PC-3 (cell line): ENCODE measurements at regions not wholly inside any gene's neighbourhood (a gene's known extent, or its start where the extent isn't known, plus 50 kb on each side); places are given as distances from the start of the nearest gene placed in this dataset.
A peak's percentile ranks its signal among the peaks of the same experiment; 100 is the strongest.

ENCODE experiments used
- ATAC-seq: fragments of 200-7000 bp; cut with Tn5 transposase; 2 replicates; pipeline ENCODE4 v1.9.1; 2020; ENCODE audit warnings: mild to moderate bottlenecking, moderate library complexity
- BruUV-seq: library from RNA; stranded (reverse); fragments of 400-500 nt; replicated peaks from 2 replicates; lab custom pipeline; 2021; lab: Mats Ljungman, UMichigan
- CTCF ChIA-PET: fragments of 300-600 bp; sonication (Branson Sonifier 250); formaldehyde crosslinking; loops from one replicate; lab custom pipeline; 2022; ENCODE audit warnings: antibody characterized with exemption; lab: Charles Lee
- POLR2A ChIA-PET: fragments of 300-600 bp; sonication (Branson Sonifier 250); formaldehyde crosslinking; loops from one replicate; lab custom pipeline; 2022; ENCODE audit warnings: antibody characterized with exemption; ENCODE audit not compliant: unreplicated experiment; lab: Charles Lee
- DNase-seq: peaks from one replicate; pipeline ENCODE4 v3.0.0-alpha.2; 2015
- H2AFZ ChIP-seq: fragments of 300-600 bp; sonication (generic); 2 replicates; pipeline ENCODE4 v1.6.0; 2016; ENCODE audit warnings: antibody characterized with exemption, low read length
- H3F3A ChIP-seq: fragments of 300-600 bp; sonication (generic); one replicate; pipeline ENCODE4 v1.6.0; 2017; ENCODE audit warnings: antibody characterized with exemption, low read length, control low read depth, mild to moderate bottlenecking; ENCODE audit not compliant: unreplicated experiment
- H3K27ac ChIP-seq: fragments of 300-600 bp; sonication (generic); 2 replicates; pipeline ENCODE4 v1.5.1; 2016; ENCODE audit warnings: mild to moderate bottlenecking, low read length
- H3K27me3 ChIP-seq: fragments of 300-600 bp; sonication (generic); 2 replicates; pipeline ENCODE4 v1.6.1; 2016; ENCODE audit warnings: low read length, mixed read lengths
- H3K36me3 ChIP-seq: fragments of 300-600 bp; sonication (generic); 2 replicates; pipeline ENCODE4 v1.6.1; 2016; ENCODE audit warnings: low read depth, mixed run types, low read length, mixed read lengths
- H3K4me1 ChIP-seq: fragments of 300-600 bp; sonication (generic); 2 replicates; pipeline ENCODE4 v1.5.1; 2016; ENCODE audit warnings: low read length; ENCODE audit not compliant: insufficient read depth
- H3K4me2 ChIP-seq: fragments of 300-600 bp; sonication (generic); 2 replicates; pipeline ENCODE4 v1.6.0; 2016; ENCODE audit warnings: low read length
- H3K4me3 ChIP-seq: fragments of 300-600 bp; sonication (generic); 2 replicates; pipeline ENCODE4 v1.5.1; 2016; ENCODE audit warnings: mild to moderate bottlenecking, low read length, mixed read lengths
- H3K79me2 ChIP-seq: fragments of 300-600 bp; sonication (generic); 2 replicates; pipeline ENCODE4 v1.6.1; 2017; ENCODE audit warnings: low read length, mixed read lengths
- H3K9ac ChIP-seq: fragments of 300-600 bp; sonication (generic); 2 replicates; pipeline ENCODE4 v1.6.0; 2016; ENCODE audit warnings: mild to moderate bottlenecking, low read length
- H3K9me2 ChIP-seq: fragments of 300-600 bp; sonication (generic); replicated peaks from 2 replicates; pipeline ENCODE4 v1.6.1; 2016; ENCODE audit warnings: mixed run types, low read length, mixed read lengths
- H3K9me3 ChIP-seq: fragments of 300-600 bp; sonication (generic); 2 replicates; pipeline ENCODE4 v1.6.1; 2016; ENCODE audit warnings: low read length, mixed read lengths
- H4K20me1 ChIP-seq: fragments of 300-600 bp; sonication (generic); 2 replicates; pipeline ENCODE4 v1.6.1; 2016; ENCODE audit warnings: low read length, mixed read lengths
- CTCF ChIP-seq: fragments of 300-600 bp; sonication (generic); conservative IDR thresholded peaks from 2 replicates; pipeline ENCODE4 v1.5.1; 2017; ENCODE audit warnings: antibody characterized with exemption, low read depth, mild to moderate bottlenecking, low read length
- EZH2 ChIP-seq: fragments of 300-600 bp; sonication (generic); IDR thresholded peaks from one replicate; pipeline ENCODE4 v1.6.1; 2017; ENCODE audit warnings: antibody characterized with exemption, mild to moderate bottlenecking, low read length; ENCODE audit not compliant: unreplicated experiment
- EZH2phosphoT487 ChIP-seq: fragments of 300-600 bp; sonication (generic); IDR thresholded peaks from 2 replicates; pipeline ENCODE4 v1.6.1; 2018; ENCODE audit warnings: mild to moderate bottlenecking, antibody characterized with exemption, low read length, borderline replicate concordance
- intact Hi-C: fragments of 100-400 bp; cut with micrococcal nuclease; formaldehyde crosslinking; loops from 2 replicates; pipeline ENCODE4 v1.9.0; 2023

GRCh38 chr15:96109820-96110219 is 220.7 kb upstream of the NR2F2 start:
- Histone ChIP-seq H3K4me3 (no peak overlapping the region), H3K4me1 (no peaks in the 10 kb centered on the region), H3F3A (no peaks in the 10 kb centered on the region), H3K36me3 (no peaks in the 10 kb centered on the region), H3K9me3 (no peaks in the 10 kb centered on the region), H3K27me3 (no peaks in the 10 kb centered on the region), H3K79me2 (no peaks in the 10 kb centered on the region), H4K20me1 (no peaks in the 10 kb centered on the region), H3K4me2 (no peak overlapping the region), H3K9ac (no peak overlapping the region), H3K27ac (no peak overlapping the region), H2AFZ (no peak overlapping the region), H3K9me2 (no peaks in the 10 kb centered on the region)
- ChIA-PET POLR2A (no interaction called here), CTCF (no interaction called here)
- intact Hi-C loops, result no loop called here
- ATAC-seq (no peak), DNase-seq (no peak)
- no TSS peak for BruUV-seq
- TF ChIP-seq EZH2phosphoT487 (no peak), CTCF (no peak), EZH2 (no peak)

DNA sequence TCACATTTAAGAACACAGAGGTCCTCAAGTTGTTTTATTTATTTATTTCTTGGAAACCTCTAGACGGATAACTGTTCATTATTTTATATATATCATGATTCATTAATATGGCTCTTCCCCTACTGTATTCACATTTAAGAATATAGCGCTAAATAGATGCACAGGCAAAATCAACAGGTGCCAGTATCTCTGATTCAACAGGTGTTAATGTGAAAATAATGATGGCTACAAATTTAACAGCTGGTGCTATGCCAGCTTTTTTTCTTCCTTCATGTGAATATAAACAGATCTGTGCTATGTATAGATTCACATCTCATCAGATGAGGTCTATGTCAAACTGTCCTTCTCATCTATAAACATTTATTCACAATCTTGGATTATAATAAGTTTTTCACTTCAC is 218.5 kb upstream of the NR2F2 start:
- Histone ChIP-seq H4K20me1 (no peaks in the 10 kb centered on the region), H3K27me3 (no peaks in the 10 kb centered on the region), H3K36me3 (no peaks in the 10 kb centered on the region), H3K9me3 (no peaks in the 10 kb centered on the region), H3K9ac (no peak overlapping the region), H3K9me2 (no peaks in the 10 kb centered on the region), H3K79me2 (no peaks in the 10 kb centered on the region), H3K4me1 (no peaks in the 10 kb centered on the region), H2AFZ (no peak overlapping the region), H3K4me3 (no peak overlapping the region), H3K27ac (no peak overlapping the region), H3K4me2 (no peak overlapping the region), H3F3A (no peaks in the 10 kb centered on the region)
- intact Hi-C loops, result no loop called here
- TF ChIP-seq EZH2 (no peak), EZH2phosphoT487 (no peak), CTCF (no peak)
- DNase-seq, result no peak
- POLR2A ChIA-PET, result no interaction called here
- CTCF ChIA-PET, result no interaction called here
- no TSS peak for BruUV-seq
- ATAC-seq, result no peak

- no peaks in the 10 kb centered on the region for H3F3A ChIP-seq
- no peaks in the 10 kb centered on the region for H3K36me3 ChIP-seq
- no peak overlapping the region for H3K27ac ChIP-seq
- no peaks in the 10 kb centered on the region for H3K9me3 ChIP-seq
- H3K4me1 ChIP-seq, result no peaks in the 10 kb centered on the region
- CTCF ChIA-PET, result no interaction called here
- H3K27me3 ChIP-seq, result no peaks in the 10 kb centered on the region
- POLR2A ChIA-PET, result no interaction called here
- H3K79me2 ChIP-seq, result no peaks in the 10 kb centered on the region
- intact Hi-C loops, result no loop called here
- H2AFZ ChIP-seq, result no peak overlapping the region
- ATAC-seq, result peak; percentile 48; the same call in 1 of the 2 replicates
- TF ChIP-seq EZH2phosphoT487 (no peak), EZH2 (no peak)
- DNase-seq, result peak; percentile 24
- no peaks in the 10 kb centered on the region for H3K9me2 ChIP-seq
- no peak overlapping the region for H3K4me2 ChIP-seq
- BruUV-seq, result no TSS peak
- no peak overlapping the region for H3K4me3 ChIP-seq
- no peak overlapping the region for H3K9ac ChIP-seq
- no peaks in the 10 kb centered on the region for H4K20me1 ChIP-seq
Observed at GRCh38 chr15:96115642-96116041, 214.9 kb upstream of the NR2F2 start.
